Activated CD8-positive, alpha-beta memory T cell treated with anti-CD3 and anti-CD28 coated beads for 36 hours (primary cell): ENCODE measurements at regions not wholly inside any gene's neighbourhood (a gene's known extent, or its start where the extent isn't known, plus 50 kb on each side); places are given as distances from the start of the nearest gene placed in this dataset.

ENCODE experiments used
- CTCF ChIA-PET: fragments of 350-600 bp; sonication (Branson Sonifier 250); formaldehyde crosslinking; loops from one replicate; lab custom pipeline; 2021; ENCODE audit warnings: antibody characterized with exemption; lab: Charles Lee
- POLR2A ChIA-PET: fragments of 350-600 bp; sonication (Branson Sonifier 250); formaldehyde crosslinking; loops from one replicate; lab custom pipeline; 2021; ENCODE audit warnings: antibody characterized with exemption; lab: Charles Lee

DNA sequence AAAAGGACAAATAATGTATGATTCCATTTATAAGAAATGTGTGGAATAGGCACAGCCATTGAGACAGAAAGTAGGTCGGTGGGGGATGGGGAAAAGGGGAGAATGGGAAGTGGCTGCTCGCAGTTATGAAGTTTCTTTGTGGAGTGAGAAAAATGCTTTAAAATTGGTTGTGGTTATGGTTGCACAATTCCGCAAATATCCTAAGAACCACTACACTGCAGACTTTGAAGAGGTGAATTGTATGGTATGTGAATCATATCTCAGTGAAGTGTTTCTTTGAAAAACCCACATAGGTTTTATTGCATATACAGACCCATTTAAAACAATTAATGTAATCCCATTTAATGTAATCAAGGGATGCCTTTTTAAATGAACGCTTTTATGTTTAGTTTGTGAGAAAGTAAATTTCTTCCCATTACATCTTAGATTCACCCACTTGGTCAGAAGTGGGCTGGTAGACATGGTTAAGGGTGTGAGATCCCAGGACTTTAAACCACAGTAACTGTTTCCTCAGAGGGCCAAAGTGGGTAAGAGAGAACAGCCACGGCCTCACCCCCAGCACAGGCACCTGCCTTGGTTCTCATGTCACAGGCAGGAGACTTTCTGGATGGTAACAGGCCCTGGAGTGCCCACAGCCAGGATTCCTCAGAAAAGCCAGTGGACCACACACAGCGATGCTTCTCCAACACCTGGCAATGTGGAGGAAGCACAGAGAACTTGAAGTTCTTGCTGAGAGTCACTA, 119.3 kb upstream of the GJB6 start:
- ChIA-PET CTCF (no interaction called here), POLR2A (no interaction called here)

DNA sequence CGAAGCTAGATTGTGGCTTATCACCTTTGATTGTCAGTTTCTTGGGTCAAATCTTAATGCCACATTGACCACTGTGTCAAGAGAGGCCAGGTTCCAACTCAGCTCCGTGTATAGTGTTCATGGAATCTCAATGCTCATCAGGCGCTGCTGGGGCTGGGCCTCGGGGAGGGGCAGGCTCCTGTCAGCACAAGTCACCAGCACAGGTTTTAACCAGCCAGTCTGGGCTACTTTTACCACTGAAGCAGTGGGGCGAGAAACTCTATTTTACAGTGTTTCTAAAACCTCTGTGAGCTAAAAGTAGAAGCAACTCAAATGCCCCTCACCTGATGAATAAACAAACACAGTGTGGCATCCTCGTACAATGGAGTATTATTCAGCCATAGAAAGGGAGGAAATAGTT, 118.7 kb upstream of the GJB6 start:
- CTCF ChIA-PET, result no interaction called here
- POLR2A ChIA-PET, result no interaction called here

- POLR2A ChIA-PET, result no interaction called here
- CTCF ChIA-PET, result no interaction called here
Observed at GRCh38 chr13:20350382-20350763, 118.3 kb upstream of the GJB6 start.

DNA sequence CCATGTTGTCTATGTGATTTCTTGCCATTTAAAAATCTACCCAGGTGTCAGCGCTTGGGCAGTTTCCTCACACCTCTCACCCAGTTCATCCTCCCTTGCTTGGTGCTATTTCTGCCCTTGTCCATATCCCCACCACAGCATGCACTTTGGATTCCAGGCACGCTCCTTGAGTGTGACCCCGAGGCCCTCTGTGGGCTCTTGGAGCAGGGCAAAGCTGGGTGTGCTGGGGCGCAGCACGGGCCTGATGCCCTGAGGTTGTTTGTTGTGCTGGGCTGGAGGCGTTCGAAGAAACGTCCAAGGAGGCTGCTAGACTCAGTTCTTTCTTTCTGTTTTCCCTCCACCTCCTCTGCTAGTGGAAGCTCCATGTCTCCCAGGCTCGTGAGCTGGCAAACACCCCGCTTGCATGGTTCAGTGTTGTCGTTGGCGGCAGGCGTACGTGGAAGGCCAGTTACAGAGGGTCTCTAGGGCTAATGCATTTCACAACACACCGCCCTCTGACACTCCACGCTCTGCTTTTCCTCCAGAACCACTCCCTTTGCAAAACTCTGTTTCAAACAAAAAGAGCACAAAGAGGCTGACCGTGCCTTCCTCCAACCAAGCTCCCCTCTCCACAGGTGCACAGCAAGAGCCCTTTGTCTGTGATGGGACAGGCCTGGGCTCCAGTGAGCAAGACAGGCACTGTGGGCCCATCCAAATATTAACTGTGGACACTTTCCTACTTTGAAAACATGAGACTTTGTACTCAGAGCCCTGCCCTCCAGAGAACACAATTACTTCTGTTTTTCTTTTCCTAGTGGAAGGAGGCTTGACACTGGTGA, 117.7 kb upstream of the GJB6 start:
- CTCF ChIA-PET, result no interaction called here
- POLR2A ChIA-PET, result no interaction called here

DNA sequence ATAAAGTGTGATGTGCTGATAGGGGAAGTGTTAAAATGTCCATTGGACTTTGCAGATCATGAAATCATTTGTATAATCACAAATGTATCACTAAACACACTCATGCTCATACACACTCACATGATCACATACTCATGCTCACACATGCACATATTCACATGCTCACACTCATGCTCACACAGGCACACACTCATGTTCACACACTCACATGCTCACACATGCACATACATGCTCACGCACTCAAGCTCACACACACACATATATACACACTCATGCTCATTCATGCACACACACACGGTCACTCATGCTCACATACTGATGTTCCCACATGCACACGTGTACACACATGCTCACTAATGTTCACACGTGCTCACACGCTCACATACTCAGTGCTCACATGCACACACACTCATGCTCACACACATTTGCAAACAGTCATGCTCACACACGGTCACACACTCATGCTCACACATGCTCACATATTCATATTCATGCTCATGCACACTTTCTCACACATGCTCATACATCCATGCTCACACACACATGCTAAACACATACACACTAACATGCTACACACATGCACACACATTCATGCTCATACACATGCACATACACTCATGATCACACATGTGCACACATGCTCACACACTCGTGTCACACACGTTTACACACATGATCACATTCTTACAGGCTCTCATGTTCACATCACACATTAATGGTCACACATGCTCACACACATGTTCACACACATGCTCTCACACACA, 116.7 kb upstream of the GJB6 start:
- ChIA-PET POLR2A (no interaction called here), CTCF (no interaction called here)

GRCh38 chr13:20348018-20348417, 115.9 kb upstream of the GJB6 start:
- CTCF ChIA-PET, result no interaction called here
- POLR2A ChIA-PET, result no interaction called here

DNA sequence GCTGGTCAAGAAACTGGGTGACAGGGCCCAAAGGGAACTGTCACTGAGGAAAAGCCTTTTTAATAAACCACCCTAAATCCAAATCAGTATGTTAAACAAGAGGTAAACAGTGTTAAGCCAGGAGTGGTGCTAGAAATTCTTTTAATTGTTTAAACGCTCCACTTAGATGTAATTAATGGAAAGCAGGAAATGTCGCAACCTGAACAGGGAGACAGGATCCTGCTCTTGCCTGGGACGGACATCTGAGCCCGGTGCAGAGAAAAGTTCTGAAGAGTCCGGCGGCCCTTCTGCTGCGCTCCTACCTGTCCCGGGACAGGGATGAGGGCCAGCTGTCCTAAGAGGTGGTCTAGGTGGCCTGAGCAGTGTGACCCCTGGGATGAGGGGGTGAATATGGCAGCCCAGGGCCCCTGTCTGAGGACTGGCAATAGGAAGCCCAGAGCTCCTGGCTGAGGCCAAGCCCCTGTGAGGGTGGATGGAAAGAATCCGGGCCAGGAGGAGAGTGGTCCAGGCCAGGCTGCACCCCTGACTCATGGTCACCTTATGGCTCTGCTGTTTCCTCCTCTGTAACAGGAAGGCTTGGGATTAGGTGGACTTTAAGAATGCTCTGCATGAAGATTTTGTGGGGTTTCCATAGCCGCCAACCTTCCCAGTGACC, 112.8 kb upstream of the GJB6 start:
- CTCF ChIA-PET, result interaction anchor here (0.6 kb wide), 1 partner anchor 163 kb away, joined by 5 read pairs; no protein-coding TSS in a partner anchor

GRCh38 chr13:20342311-20342710, 110.2 kb upstream of the GJB6 start:
- CTCF ChIA-PET, result no interaction called here
- POLR2A ChIA-PET, result no interaction called here

More for the DNA sequence above, 112.8 kb upstream of the GJB6 start:
- POLR2A ChIA-PET, result no interaction called here

GRCh38 chr13:20340759-20341171, 108.6 kb upstream of the GJB6 start:
- POLR2A ChIA-PET, result no interaction called here
- CTCF ChIA-PET, result interaction anchor here (0.6 kb wide), 1 partner anchor 514 kb away, joined by 3 read pairs; no protein-coding TSS in a partner anchor

GRCh38 chr13:20340136-20340758, 108.1 kb upstream of the GJB6 start:
- ChIA-PET CTCF (interaction anchor here (0.6 kb wide), 1 partner anchor 514 kb away, joined by 3 read pairs; no protein-coding TSS in a partner anchor), POLR2A (no interaction called here)

GRCh38 chr13:20337884-20338551, 105.9 kb upstream of the GJB6 start:
- POLR2A ChIA-PET, result no interaction called here
- CTCF ChIA-PET, result no interaction called here

DNA sequence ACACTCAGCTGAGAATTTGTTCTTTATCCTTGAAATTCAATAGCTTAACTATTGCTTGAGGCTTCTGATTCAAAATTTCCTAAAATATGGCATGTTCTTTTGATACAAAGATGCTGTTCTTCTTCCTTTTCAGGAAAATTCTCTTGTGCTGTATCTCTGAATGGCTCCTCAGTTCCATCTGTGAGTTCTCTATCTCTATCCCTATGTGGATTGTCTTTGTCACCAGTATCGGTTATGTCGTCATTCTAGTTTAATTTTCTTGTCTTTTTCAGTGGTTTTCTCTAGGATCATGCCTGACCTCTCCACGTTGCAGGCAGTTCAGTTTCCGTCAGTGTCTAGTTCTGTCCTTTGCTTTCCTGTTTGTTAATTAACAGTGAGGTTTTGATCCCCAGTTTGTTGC, 104.6 kb upstream of the GJB6 start:
- POLR2A ChIA-PET, result no interaction called here

DNA sequence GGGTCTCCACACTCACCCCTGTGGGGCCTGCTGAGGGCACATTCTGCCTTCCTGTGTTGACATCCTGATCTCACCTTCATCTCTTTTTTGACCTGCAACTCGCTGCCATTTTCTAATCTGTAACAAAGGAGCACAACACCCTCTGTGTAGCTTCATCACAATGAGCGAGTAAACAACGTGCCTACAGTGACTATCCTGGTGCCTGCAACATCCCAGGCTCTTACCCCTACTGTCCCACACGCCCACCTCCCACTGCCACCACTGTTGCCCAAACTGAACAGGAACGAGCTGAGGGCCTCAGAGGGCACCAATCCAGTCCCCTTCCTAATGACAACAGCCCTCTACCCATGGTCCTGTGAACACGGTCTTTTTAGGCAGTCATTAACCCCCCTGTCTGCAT, 102.2 kb upstream of the GJB6 start:
- ChIA-PET CTCF (no interaction called here), POLR2A (no interaction called here)

More for the DNA sequence above, 104.6 kb upstream of the GJB6 start:
- CTCF ChIA-PET, result no interaction called here

- CTCF ChIA-PET, result interaction anchor here (0.6 kb wide), 1 partner anchor 415 kb away, joined by 4 read pairs; no protein-coding TSS in a partner anchor
- POLR2A ChIA-PET, result interaction anchor here (0.5 to 0.7 kb wide), 2 partner anchors 52 to 72 kb away, joined by 3 to 4 read pairs; no protein-coding TSS in a partner anchor
Observed at GRCh38 chr13:20332361-20333096, 100.4 kb upstream of the GJB6 start.

DNA sequence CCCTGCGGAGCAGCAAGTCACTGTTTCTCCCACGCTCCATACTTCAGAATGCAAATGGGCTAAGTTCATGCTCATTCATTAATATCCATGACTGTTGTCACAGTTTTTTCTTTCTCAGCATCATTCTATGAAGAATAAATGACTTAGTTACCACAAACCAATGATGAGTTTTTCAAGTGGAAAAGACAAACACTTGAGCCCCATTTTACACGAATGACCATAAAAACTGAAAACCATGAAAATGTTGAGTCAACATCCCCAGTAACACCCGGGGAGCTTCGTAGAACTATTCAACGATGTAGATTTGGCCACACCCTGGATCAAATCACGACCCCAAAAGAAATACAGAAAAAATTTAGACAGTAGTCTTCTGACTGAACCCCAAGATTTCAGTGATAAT, 99.8 kb upstream of the GJB6 start:
- ChIA-PET POLR2A (interaction anchor here (0.7 kb wide), 1 partner anchor 52 kb away, joined by 3 read pairs; no protein-coding TSS in a partner anchor), CTCF (no interaction called here)

GRCh38 chr13:20331419-20331818, 99.3 kb upstream of the GJB6 start:
- ChIA-PET CTCF (no interaction called here), POLR2A (interaction anchor here (0.7 kb wide), 1 partner anchor 51 kb away, joined by 3 read pairs; no protein-coding TSS in a partner anchor)

- ChIA-PET CTCF (interaction anchor here (0.6 kb wide), 1 partner anchor 235 kb away, joined by 3 read pairs; no protein-coding TSS in a partner anchor), POLR2A (no interaction called here)
Observed at GRCh38 chr13:20326809-20327208, 94.7 kb upstream of the GJB6 start.
